Ureter (tissue), 1 donor: ENCODE measurements at regions not wholly inside any gene's neighbourhood (a gene's known extent, or its start where the extent isn't known, plus 50 kb on each side); places are given as distances from the start of the nearest gene placed in this dataset.
"Not testable (repeated sequence)": the region's sequence is repeated elsewhere in the genome, so short reads cannot be mapped to it uniquely, and the experiment has no call there.

ENCODE experiments used
- DNase-seq: peaks from one replicate; pipeline ENCODE4 v3.0.0-alpha.2; 2020; ENCODE audit warnings: low spot score
- donor health status: DM: yes; HTN: yes; CAD: no.

- no peak for DNase-seq
These were observed 615.0 kb upstream of the DDX18 start for GRCh38 chr2:117199511-117199910.

- no peak for DNase-seq
These were observed 601.9 kb upstream of the DDX18 start for GRCh38 chr2:117212562-117212961.

- no peak for DNase-seq
These were observed 597.3 kb upstream of the DDX18 start for GRCh38 chr2:117217145-117217544.

- DNase-seq: no peak
These were observed 591.7 kb upstream of the DDX18 start for GRCh38 chr2:117222809-117223208.

GRCh38 chr2:117232305-117232704 is 582.2 kb upstream of the DDX18 start:
- no peak for DNase-seq

GRCh38 chr2:117257362-117257761 is 557.1 kb upstream of the DDX18 start:
- no peak for DNase-seq

- DNase-seq: no peak
These were observed 544.9 kb upstream of the DDX18 start for GRCh38 chr2:117269574-117269973.

- DNase-seq: no peak
These were observed 542.9 kb upstream of the DDX18 start for GRCh38 chr2:117271631-117272030.

GRCh38 chr2:117273009-117273671 is 541.4 kb upstream of the DDX18 start:
- no peak for DNase-seq

GRCh38 chr2:117293012-117293411 is 521.5 kb upstream of the DDX18 start:
- no peak for DNase-seq

- no peak for DNase-seq
These were observed 515.0 kb upstream of the DDX18 start for GRCh38 chr2:117299451-117299850.

GRCh38 chr2:117308861-117309770 is 505.4 kb upstream of the DDX18 start:
- no peak for DNase-seq

- DNase-seq: no peak
These were observed 492.7 kb upstream of the DDX18 start for GRCh38 chr2:117321816-117322215.

GRCh38 chr2:117323331-117323730 is 491.2 kb upstream of the DDX18 start:
- no peak for DNase-seq

- no peak for DNase-seq
These were observed 483.9 kb upstream of the DDX18 start for GRCh38 chr2:117330641-117331040.

- no peak for DNase-seq
These were observed 478.5 kb upstream of the DDX18 start for GRCh38 chr2:117335967-117336366.

GRCh38 chr2:117336496-117336895 is 478.0 kb upstream of the DDX18 start:
- no peak for DNase-seq

GRCh38 chr2:117337981-117338380 is 476.5 kb upstream of the DDX18 start:
- DNase-seq: not testable (repeated sequence)

- DNase-seq: no peak
These were observed 474.5 kb upstream of the DDX18 start for GRCh38 chr2:117339980-117340379.

GRCh38 chr2:117341690-117342089 is 472.8 kb upstream of the DDX18 start:
- no peak for DNase-seq

GRCh38 chr2:117342415-117342814 is 472.1 kb upstream of the DDX18 start:
- DNase-seq: no peak

- no peak for DNase-seq
These were observed 464.8 kb upstream of the DDX18 start for GRCh38 chr2:117349687-117350086.

GRCh38 chr2:117351396-117351795 is 463.1 kb upstream of the DDX18 start:
- no peak for DNase-seq
